Effector memory CD4-positive, alpha-beta T cell (primary cell): ENCODE measurements at regions not wholly inside any gene's neighbourhood (a gene's known extent, or its start where the extent isn't known, plus 50 kb on each side); places are given as distances from the start of the nearest gene placed in this dataset.

Source experiments
- DNase-seq, 3 donors: peaks; one replicate each; pipeline ENCODE4 v3.0.0-alpha.2; 2020
- H3K27ac ChIP-seq: 2 replicates; pipeline ENCODE4 v1.7.0; 2013; ENCODE audit warnings: mild to moderate bottlenecking, low read length, moderate library complexity; ENCODE audit not compliant: insufficient read depth, poor library complexity, severe bottlenecking
- H3K27me3 ChIP-seq: replicated peaks from 2 replicates; pipeline ENCODE4 v1.7.0; 2013; ENCODE audit warnings: mild to moderate bottlenecking, low read length; ENCODE audit not compliant: insufficient read depth, control insufficient read depth, poor library complexity, severe bottlenecking
- H3K36me3 ChIP-seq: 2 replicates; pipeline ENCODE4 v1.7.0; 2013; ENCODE audit warnings: mild to moderate bottlenecking, low read length, moderate library complexity; ENCODE audit not compliant: control insufficient read depth, insufficient read depth
- H3K4me1 ChIP-seq: 2 replicates; pipeline ENCODE4 v1.7.0; 2013; ENCODE audit warnings: low read length, mild to moderate bottlenecking; ENCODE audit not compliant: control insufficient read depth, insufficient read depth, poor library complexity, severe bottlenecking
- H3K4me3 ChIP-seq: 2 replicates; pipeline ENCODE4 v1.7.0; 2013; ENCODE audit warnings: low read length, low read depth, mild to moderate bottlenecking; ENCODE audit not compliant: insufficient read depth, poor library complexity, severe bottlenecking
- H3K9me3 ChIP-seq: 2 replicates; pipeline ENCODE4 v1.7.0; 2013; ENCODE audit warnings: mild to moderate bottlenecking, low read length, moderate library complexity; ENCODE audit not compliant: control insufficient read depth

DNA sequence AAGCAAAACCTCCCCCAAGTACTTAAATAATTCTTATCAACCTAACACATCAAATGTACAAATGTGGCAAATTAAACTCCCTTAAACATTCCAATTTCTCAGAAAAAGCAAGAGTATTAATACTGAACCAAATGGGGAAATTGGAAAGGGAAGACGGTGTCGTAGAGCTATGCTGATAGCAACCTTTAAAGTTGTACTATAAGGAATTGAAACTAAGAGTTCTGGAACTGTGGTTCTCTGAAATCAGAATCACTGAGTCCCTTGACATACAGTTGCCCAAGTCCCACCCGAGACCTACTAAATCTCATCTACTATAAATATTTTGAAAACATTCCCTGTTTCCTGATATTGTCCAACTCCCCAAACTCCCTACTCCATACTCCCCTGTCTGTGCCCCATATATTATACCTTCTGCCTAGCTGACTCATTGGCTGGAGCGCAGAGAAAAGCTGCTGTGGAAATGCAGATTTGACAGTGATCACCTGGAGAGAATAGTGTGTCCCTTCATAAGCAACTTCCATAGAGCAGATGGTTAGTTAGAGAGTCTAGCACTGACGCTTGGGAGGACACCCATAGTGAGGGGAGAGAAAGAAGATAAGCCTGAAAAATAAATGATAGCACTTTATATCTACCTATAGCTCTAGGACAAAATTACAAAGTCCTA is 51.4 kb upstream of the ITM2B start:
- Histone ChIP-seq H3K9me3 (no peaks in the 10 kb centered on the region), H3K36me3 (no peaks in the 10 kb centered on the region), H3K4me1 (peaks cover 6% of the 10 kb centered on the region), H3K4me3 (no peak overlapping the region), H3K27ac (no peak overlapping the region), H3K27me3 (no peaks in the 10 kb centered on the region)
- no peak for DNase-seq

DNA sequence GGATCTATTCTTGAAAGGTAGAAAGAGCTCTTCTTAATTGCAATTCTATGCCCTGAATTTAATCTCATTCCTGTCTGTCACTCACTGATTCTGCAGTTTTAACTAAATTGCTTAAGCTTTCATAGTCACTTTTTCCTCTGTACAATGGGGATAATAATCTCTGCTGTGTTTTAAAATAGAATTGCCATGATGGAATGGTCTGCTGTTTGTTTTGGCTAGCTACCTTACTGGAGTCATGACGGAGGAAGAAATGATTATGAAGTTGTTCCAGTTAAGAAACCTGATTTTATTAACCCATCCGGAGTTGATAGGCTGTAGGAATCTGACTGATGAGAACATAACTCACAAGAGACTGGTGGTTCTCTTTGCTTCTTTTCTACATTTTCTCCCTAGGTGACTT is 54.9 kb upstream of the ITM2B start:
- no peak overlapping the region for H3K27ac ChIP-seq

DNA sequence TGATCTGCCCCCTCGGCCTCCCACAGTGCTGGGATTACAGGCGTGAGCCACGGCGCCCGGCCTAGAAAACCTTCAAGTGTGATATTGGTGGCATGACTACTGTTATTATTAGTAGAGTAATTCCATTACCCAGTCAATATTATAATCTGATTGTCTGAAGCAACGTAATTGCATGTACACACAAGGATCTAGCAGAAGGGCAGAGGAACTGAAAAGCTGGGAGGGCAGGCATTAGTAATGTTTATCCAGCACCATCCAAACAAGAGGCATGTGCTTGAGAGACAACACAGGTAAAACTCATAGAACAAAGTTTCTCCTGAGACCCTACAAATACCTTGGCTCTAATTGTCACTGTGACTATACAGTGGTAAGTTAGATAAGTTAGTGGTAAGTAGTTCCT is 56.2 kb upstream of the ITM2B start:
- no peak for DNase-seq
- Histone ChIP-seq H3K4me3 (no peak overlapping the region), H3K4me1 (no peaks in the 10 kb centered on the region), H3K27me3 (no peaks in the 10 kb centered on the region), H3K36me3 (no peaks in the 10 kb centered on the region), H3K9me3 (no peaks in the 10 kb centered on the region), H3K27ac (no peak overlapping the region)

More for the DNA sequence above, 54.9 kb upstream of the ITM2B start:
- Histone ChIP-seq H3K27me3 (no peaks in the 10 kb centered on the region), H3K4me3 (no peak overlapping the region), H3K9me3 (no peaks in the 10 kb centered on the region), H3K4me1 (no peaks in the 10 kb centered on the region), H3K36me3 (no peaks in the 10 kb centered on the region)
- DNase-seq: no peak

DNA sequence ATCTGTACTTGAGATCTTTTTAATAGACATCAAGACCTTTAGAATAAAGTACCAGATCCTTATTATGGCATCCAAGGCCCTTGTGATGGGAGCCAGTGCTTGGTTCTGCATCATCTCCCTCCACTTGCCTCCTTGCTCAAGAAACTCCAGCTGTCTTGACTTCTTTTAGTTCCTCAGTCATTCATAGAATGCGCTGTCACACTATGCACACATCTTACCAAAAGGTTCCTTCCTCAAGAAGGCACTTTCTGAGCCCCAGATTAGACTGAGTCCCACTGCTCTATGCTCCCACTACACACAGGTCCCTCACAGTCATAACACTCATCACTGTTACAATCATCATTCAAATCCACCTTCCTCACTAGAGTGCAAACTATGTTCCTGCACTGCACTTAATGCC is 57.8 kb upstream of the ITM2B start:
- Histone ChIP-seq H3K27me3 (no peaks in the 10 kb centered on the region), H3K36me3 (no peaks in the 10 kb centered on the region), H3K9me3 (no peaks in the 10 kb centered on the region), H3K4me3 (no peak overlapping the region), H3K4me1 (no peaks in the 10 kb centered on the region), H3K27ac (no peak overlapping the region)
- no peak for DNase-seq

DNA sequence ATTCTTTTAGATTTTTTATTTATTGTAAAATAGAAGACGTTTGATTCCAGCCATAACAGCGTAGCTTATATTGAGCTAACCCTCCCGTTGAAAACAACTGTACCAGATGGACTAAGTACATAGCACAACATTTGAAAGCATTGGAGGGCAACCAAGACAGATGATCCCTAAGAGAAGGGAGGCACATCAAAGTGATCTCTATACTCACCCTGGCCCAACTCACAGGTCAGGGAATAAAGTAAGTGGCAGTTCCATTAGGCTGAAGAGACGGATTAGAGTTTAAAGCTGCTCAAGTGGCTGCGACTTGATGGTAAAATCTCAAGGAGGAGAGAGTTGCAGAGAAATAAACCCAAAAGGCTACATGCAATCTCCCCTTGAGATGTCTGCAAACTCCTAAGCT is 65.1 kb upstream of the ITM2B start:
- Histone ChIP-seq H3K27ac (no peak overlapping the region), H3K9me3 (no peaks in the 10 kb centered on the region), H3K27me3 (no peaks in the 10 kb centered on the region), H3K4me3 (no peak overlapping the region), H3K4me1 (no peaks in the 10 kb centered on the region), H3K36me3 (no peaks in the 10 kb centered on the region)
- DNase-seq: no peak

DNA sequence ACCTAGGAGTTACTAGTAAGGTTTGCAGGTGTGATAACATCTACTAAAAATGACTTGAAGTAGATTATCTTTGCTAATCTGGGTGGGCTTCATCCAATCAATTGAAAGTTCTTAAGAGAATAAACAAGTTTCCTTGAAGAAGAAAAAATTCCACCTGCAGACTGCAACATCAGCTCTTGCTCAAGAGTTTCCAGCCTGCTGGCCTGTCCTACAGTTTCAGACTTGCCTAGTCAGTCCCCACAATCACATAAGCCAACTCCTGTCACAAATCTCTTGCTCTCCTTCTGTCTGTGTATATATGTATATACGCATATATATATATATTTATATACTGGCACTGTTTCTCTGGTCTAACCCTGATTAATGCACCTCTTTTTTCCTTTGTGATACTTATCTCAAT is 67.3 kb upstream of the ITM2B start:
- Histone ChIP-seq H3K36me3 (no peaks in the 10 kb centered on the region), H3K4me3 (no peak overlapping the region), H3K4me1 (no peaks in the 10 kb centered on the region), H3K27me3 (no peaks in the 10 kb centered on the region), H3K9me3 (no peaks in the 10 kb centered on the region), H3K27ac (no peak overlapping the region)
- DNase-seq: no peak

DNA sequence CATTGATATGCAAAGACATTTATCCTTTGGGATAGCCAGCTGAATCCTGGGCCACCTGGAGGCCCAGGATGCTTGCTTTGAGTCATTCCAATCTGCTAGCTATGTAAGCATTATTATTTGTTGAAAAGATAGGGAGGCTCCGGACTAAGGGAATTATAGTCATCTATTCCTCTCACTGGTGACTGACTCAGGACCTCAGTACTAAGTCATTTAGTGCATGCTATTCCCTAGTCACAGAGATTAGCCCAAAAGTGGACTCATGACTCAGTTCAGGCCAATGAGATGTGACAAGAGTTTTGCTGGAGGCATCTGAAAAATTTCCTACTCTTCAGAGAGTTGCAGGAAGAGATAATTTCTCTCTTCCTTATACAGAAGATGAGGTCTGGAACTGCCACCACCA is 67.9 kb upstream of the ITM2B start:
- H3K27me3 ChIP-seq: no peaks in the 10 kb centered on the region
- no peaks in the 10 kb centered on the region for H3K9me3 ChIP-seq
- no peaks in the 10 kb centered on the region for H3K36me3 ChIP-seq
- H3K27ac ChIP-seq: no peak overlapping the region
- no peaks in the 10 kb centered on the region for H3K4me1 ChIP-seq
- DNase-seq: no peak
- no peak overlapping the region for H3K4me3 ChIP-seq

DNA sequence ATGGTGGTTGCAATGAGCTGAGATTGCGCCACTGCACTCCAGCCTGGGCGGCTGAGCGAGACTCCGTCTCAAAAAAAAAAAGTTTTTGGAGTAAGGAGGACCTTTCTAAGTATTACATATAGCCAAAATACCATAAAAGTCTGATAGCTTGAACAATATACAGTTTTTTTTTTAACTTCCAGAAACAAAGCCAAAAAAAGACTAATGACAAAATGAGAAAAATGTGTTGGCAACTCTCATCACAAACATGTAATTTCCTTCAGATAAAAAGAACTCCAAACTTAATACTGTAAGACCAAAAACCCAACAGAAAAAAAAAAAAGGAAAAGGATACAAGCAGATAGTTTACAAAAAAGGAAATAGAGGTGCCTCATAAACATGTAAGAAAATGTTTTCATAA is 68.2 kb upstream of the MED4 start:
- Histone ChIP-seq H3K27ac (no peak overlapping the region), H3K9me3 (no peaks in the 10 kb centered on the region), H3K4me3 (no peak overlapping the region), H3K36me3 (no peaks in the 10 kb centered on the region), H3K4me1 (peaks cover 7% of the 10 kb centered on the region), H3K27me3 (no peaks in the 10 kb centered on the region)
- no peak for DNase-seq

DNA sequence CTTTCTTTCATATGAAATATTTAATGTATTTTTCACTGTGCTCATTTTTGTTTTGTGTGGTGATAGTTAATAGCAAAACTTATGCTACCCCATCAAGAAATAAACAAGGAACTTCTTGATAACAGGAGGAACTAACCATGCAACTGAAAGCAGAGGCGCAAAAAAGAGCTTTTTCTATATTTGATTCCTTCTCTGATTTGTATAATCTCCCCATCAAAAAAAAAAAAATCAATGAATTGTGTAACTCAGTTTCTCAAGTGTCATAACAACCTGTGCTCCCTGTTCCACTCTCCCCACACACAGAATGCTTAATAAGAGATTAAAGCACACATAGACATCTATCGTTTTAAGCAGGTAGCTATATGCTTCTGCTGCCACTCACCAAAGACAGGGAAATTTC is 67.3 kb upstream of the MED4 start:
- Histone ChIP-seq H3K4me3 (no peak overlapping the region), H3K9me3 (no peaks in the 10 kb centered on the region), H3K27ac (no peak overlapping the region), H3K27me3 (no peaks in the 10 kb centered on the region), H3K36me3 (no peaks in the 10 kb centered on the region), H3K4me1 (peaks cover 9% of the 10 kb centered on the region)
- DNase-seq: no peak

DNA sequence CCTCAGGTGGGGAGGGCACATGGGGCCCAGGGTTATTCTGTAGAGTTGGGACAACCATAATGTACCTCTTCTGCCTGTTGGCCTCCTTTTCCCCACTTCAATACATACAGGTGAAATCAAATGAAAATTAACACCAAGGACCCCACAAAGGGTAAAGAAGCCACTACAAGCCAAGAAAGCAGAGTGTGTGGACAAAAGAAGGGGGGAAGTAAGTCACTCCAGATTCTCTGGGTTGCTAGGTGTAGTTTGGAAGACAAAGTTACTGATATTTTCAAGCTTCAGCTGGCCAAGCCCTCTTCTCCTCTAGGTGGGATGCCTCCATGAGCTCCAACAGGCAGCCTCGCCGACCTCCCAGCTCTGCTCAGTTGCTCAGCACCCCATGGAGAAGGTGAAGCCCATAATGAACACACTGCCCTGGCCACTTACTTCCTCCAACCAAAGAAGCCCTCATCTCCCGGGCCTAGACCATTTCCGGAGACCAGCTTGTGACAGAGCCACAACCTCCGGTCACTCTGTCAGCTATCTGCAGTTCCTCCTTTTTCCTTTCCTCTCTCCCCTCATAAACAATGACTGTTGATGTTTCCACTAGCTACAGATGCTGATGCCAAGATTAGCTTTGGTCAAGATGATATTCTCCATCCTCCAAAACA is 66.8 kb upstream of the MED4 start:
- DNase-seq: no peak
- no peak overlapping the region for H3K27ac ChIP-seq
- H3K36me3 ChIP-seq: no peaks in the 10 kb centered on the region
- H3K4me3 ChIP-seq: no peak overlapping the region
- H3K27me3 ChIP-seq: no peaks in the 10 kb centered on the region
- no peaks in the 10 kb centered on the region for H3K9me3 ChIP-seq
- peaks cover 15% of the 10 kb centered on the region for H3K4me1 ChIP-seq
